ENCODE measurements at regions not wholly inside any gene's neighbourhood (a gene's known extent, or its start where the extent isn't known, plus 50 kb on each side); places are given as distances from the start of the nearest gene placed in this dataset.
"Not testable (repeated sequence)": the region's sequence is repeated elsewhere in the genome, so short reads cannot be mapped to it uniquely, and the experiment has no call there.

- no peak for DNase-seq (ENCODE audit: low spot score)
These were observed 122.5 kb upstream of the GDNF start for GRCh38 chr5:37962389-37962788.

GRCh38 chr5:37957218-37957617 is 117.4 kb upstream of the GDNF start:
- DNase-seq (ENCODE audit: low spot score): no peak

- DNase-seq (ENCODE audit: low spot score): no peak
These were observed 115.9 kb upstream of the GDNF start for GRCh38 chr5:37955748-37956147.

- DNase-seq (ENCODE audit: low spot score): no peak
These were observed 114.7 kb upstream of the GDNF start for GRCh38 chr5:37954561-37954960.

- DNase-seq (ENCODE audit: low spot score): no peak
These were observed 112.3 kb upstream of the GDNF start for GRCh38 chr5:37951946-37952721.

- DNase-seq (ENCODE audit: low spot score): no peak
These were observed 110.6 kb upstream of the GDNF start for GRCh38 chr5:37950436-37950835.

GRCh38 chr5:37945446-37945845 is 105.6 kb upstream of the GDNF start:
- no peak for DNase-seq (ENCODE audit: low spot score)

GRCh38 chr5:37943136-37943535 is 103.3 kb upstream of the GDNF start:
- DNase-seq (ENCODE audit: low spot score): not testable (repeated sequence)

- no peak for DNase-seq (ENCODE audit: low spot score)
These were observed 101.2 kb upstream of the GDNF start for GRCh38 chr5:37940931-37941623.

GRCh38 chr5:37938861-37939260 is 99.0 kb upstream of the GDNF start:
- DNase-seq (ENCODE audit: low spot score): no peak

GRCh38 chr5:37938076-37938852 is 98.4 kb upstream of the GDNF start:
- no peak for DNase-seq (ENCODE audit: low spot score)

GRCh38 chr5:37936091-37936490 is 96.2 kb upstream of the GDNF start:
- no peak for DNase-seq (ENCODE audit: low spot score)

- no peak for DNase-seq (ENCODE audit: low spot score)
These were observed 93.7 kb upstream of the GDNF start for GRCh38 chr5:37933576-37933975.

- DNase-seq (ENCODE audit: low spot score): no peak
These were observed 92.6 kb upstream of the GDNF start for GRCh38 chr5:37932450-37932849.

GRCh38 chr5:37931541-37931940 is 91.7 kb upstream of the GDNF start:
- DNase-seq (ENCODE audit: low spot score): no peak

- no peak for DNase-seq (ENCODE audit: low spot score)
These were observed 90.5 kb upstream of the GDNF start for GRCh38 chr5:37930350-37930749.

GRCh38 chr5:37929791-37930190 is 90.0 kb upstream of the GDNF start:
- no peak for DNase-seq (ENCODE audit: low spot score)

- DNase-seq (ENCODE audit: low spot score): not testable (repeated sequence)
These were observed 87.9 kb upstream of the GDNF start for GRCh38 chr5:37927753-37928152.

- no peak for DNase-seq (ENCODE audit: low spot score)
These were observed 86.9 kb upstream of the GDNF start for GRCh38 chr5:37926732-37927131.

- no peak for DNase-seq (ENCODE audit: low spot score)
These were observed 81.6 kb upstream of the GDNF start for GRCh38 chr5:37921452-37921851.

GRCh38 chr5:37918424-37918823 is 78.6 kb upstream of the GDNF start:
- DNase-seq (ENCODE audit: low spot score): no peak

- no peak for DNase-seq (ENCODE audit: low spot score)
These were observed 76.7 kb upstream of the GDNF start for GRCh38 chr5:37916525-37916924.

Measured in activated CD4-positive, alpha-beta T cell treated with anti-CD3 and anti-CD28 coated beads, Interleukin-2, Interleukin-4, amounts not matched to agents 100 ng/mL and 50 ng/mL, durations not matched to agents 16 hours and 8 hours (primary cell).